ENCODE measurements at regions not wholly inside any gene's neighbourhood (a gene's known extent, or its start where the extent isn't known, plus 50 kb on each side); places are given as distances from the start of the nearest gene placed in this dataset.

DNA sequence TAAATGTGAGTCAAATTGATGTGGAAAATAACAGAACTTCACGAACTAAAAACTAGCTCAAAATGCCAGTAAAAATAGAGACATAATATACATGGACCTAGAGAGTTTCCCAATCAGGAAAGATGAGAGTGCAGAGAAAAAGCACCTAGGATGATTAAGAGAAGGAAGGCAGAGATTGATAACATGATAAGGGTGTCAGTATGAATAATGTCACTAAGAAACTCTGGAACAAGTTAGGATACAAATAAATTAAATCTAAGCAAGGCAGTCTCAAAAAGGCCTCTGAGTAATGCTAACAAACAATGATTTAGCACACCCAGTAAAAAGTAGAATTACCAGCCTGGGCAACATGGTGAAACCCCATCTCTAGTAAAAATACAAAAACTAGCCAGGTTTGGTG lies 304.7 kb upstream of the DPPA4 start:
- Histone ChIP-seq H3K4me3 (no peak overlapping the region), H3K36me3 (no peaks in the 10 kb centered on the region), H3K9me3 (no peaks in the 10 kb centered on the region), H3K27me3 (no peaks in the 10 kb centered on the region), H3K4me1 (no peaks in the 10 kb centered on the region), H3K27ac (no peak overlapping the region)
- TF ChIP-seq, protein P1, sequence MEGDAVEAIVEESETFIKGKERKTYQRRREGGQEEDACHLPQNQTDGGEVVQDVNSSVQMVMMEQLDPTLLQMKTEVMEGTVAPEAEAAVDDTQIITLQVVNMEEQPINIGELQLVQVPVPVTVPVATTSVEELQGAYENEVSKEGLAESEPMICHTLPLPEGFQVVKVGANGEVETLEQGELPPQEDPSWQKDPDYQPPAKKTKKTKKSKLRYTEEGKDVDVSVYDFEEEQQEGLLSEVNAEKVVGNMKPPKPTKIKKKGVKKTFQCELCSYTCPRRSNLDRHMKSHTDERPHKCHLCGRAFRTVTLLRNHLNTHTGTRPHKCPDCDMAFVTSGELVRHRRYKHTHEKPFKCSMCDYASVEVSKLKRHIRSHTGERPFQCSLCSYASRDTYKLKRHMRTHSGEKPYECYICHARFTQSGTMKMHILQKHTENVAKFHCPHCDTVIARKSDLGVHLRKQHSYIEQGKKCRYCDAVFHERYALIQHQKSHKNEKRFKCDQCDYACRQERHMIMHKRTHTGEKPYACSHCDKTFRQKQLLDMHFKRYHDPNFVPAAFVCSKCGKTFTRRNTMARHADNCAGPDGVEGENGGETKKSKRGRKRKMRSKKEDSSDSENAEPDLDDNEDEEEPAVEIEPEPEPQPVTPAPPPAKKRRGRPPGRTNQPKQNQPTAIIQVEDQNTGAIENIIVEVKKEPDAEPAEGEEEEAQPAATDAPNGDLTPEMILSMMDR (IDR thresholded peaks at IDR 0.05), result no peak
- no peak for DNase-seq (ENCODE audit: low spot score in 2 of 2)
- intact Hi-C loops (cut with DNase I), result no loop called here

DNA sequence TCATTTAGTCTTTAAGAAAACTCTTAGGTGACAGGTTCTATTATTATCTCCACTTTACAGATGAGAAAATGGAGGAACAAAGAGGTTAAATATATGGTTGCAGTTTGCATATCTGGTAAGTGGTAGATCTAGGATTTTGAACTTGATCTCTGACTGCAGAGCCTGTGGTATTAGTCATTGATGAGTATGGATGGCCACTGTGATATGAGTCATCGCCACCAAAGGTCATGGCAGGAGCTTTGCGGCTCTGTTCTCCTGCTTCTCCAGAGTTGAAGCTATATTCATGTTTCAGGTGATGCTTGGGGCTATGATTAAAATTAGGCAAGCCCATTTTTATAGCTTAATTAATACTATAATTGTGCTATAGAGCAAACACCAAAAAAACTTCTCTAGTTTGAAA lies 306.2 kb upstream of the DPPA4 start:
- TF ChIP-seq, protein P1 (IDR thresholded peaks at IDR 0.05), result no peak
- H3K27ac ChIP-seq, result no peak overlapping the region
- no peak overlapping the region for H3K4me3 ChIP-seq
- no peak for DNase-seq (ENCODE audit: low spot score in 2 of 2)
- H3K4me1 ChIP-seq, result no peaks in the 10 kb centered on the region
- no peaks in the 10 kb centered on the region for H3K36me3 ChIP-seq
- no peaks in the 10 kb centered on the region for H3K9me3 ChIP-seq
- no peaks in the 10 kb centered on the region for H3K27me3 ChIP-seq
- intact Hi-C loops (cut with DNase I), result no loop called here

DNA sequence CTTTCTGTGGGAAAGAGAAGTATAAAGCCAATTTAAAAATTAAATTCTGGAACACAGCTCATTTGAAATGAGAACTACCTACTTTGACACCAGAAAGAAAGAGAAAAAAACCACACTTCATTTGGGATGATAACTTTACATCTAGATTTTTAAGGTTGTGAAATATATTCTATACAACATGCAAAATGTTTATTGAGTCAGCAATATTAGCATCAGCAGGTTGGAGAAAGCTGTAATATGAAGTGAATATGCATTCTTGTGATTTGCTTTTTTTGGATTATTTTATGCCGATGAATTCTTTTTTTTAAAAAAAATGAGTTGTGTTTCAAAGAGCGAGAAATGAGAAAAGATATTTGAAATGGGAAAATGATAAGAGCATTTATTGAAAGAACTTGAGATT lies 307.0 kb upstream of the DPPA4 start:
- Histone ChIP-seq H3K27ac (no peak overlapping the region), H3K4me3 (no peak overlapping the region), H3K4me1 (no peaks in the 10 kb centered on the region), H3K36me3 (no peaks in the 10 kb centered on the region), H3K27me3 (no peaks in the 10 kb centered on the region), H3K9me3 (no peaks in the 10 kb centered on the region)
- TF ChIP-seq, protein P1 (IDR thresholded peaks at IDR 0.05), result no peak
- no peak for DNase-seq (ENCODE audit: low spot score in 2 of 2)
- intact Hi-C loops (cut with DNase I), result no loop called here

DNA sequence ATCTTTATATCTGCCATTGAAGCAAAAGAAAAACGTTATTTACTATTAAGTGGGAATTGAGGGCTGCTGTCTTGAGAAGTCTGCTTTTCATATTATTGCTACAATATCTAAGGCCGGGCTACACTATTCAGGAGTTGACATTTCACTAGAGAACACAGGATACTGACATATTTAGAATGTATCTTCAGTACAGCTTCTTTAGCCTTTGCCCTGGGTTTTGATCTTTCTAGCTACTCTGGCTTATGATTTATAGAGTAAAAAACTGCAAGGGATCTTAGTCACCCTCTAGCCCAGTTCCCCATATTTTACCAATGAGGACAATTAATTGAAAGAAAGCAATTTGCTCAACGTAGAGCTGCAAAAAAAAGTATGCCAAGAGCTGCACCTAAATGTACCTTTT lies 307.4 kb upstream of the DPPA4 start:
- H3K9me3 ChIP-seq, result no peaks in the 10 kb centered on the region
- intact Hi-C loops (cut with DNase I), result no loop called here
- no peaks in the 10 kb centered on the region for H3K27me3 ChIP-seq
- H3K27ac ChIP-seq, result no peak overlapping the region
- no peak overlapping the region for H3K4me3 ChIP-seq
- DNase-seq (ENCODE audit: low spot score in 2 of 2), result no peak
- TF ChIP-seq, protein P1 (IDR thresholded peaks at IDR 0.05), result no peak
- H3K36me3 ChIP-seq, result no peaks in the 10 kb centered on the region
- no peaks in the 10 kb centered on the region for H3K4me1 ChIP-seq

DNA sequence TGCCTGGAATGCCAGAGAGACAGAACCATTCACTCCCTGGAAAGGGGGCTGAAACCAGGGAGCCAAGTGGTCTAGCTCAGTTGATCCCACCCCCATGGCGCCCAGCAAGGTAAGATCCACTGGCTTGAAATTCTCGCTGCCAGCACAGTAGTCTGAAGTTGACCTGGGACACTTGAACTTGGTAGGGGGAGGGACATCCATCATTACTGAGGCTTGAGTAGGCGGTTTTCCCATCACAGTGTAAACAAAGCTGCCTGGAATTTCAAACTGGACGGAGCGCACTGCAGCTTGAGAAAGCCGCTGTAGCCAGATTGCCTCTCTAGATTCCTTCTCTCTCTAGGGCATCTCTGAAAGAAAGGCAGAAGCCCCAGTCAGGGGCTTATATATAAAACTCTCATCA lies 310.7 kb upstream of the DPPA4 start:
- no peak overlapping the region for H3K4me3 ChIP-seq
- TF ChIP-seq, protein P1 (IDR thresholded peaks at IDR 0.05), result no peak

DNA sequence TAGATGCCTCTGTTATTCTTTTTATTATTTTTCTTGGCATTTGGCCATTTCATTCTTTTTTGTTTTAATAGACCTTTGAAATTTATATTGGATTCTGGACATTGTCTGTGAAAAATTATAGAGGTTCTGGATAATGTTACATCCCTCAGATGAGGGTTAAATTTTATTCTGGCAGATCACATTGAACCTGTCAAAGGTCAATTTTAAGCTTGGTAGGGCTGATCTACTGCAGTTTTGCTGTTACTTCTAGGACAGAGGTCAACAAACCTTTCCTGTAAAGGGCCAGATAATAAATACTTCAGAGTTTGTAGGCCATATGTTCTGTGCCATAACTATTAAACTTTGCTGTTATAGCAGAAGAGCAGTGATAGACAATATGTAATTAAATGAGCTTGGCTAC lies 318.9 kb upstream of the DPPA4 start:
- intact Hi-C loops (cut with DNase I), result no loop called here

More for the DNA sequence above, 310.7 kb upstream of the DPPA4 start:
- no peak overlapping the region for H3K27ac ChIP-seq
- DNase-seq (ENCODE audit: low spot score in 2 of 2), result no peak
- no peaks in the 10 kb centered on the region for H3K4me1 ChIP-seq
- intact Hi-C loops (cut with DNase I), result no loop called here
- no peaks in the 10 kb centered on the region for H3K27me3 ChIP-seq
- H3K36me3 ChIP-seq, result no peaks in the 10 kb centered on the region
- H3K9me3 ChIP-seq, result peaks cover 0 to 7% of the 10 kb centered on the region in 2 donors

More for the DNA sequence above, 318.9 kb upstream of the DPPA4 start:
- no peak overlapping the region for H3K27ac ChIP-seq
- TF ChIP-seq, protein P1 (IDR thresholded peaks at IDR 0.05), result no peak
- no peaks in the 10 kb centered on the region for H3K36me3 ChIP-seq
- no peak for DNase-seq (ENCODE audit: low spot score in 2 of 2)
- no peaks in the 10 kb centered on the region for H3K4me1 ChIP-seq
- no peak overlapping the region for H3K4me3 ChIP-seq
- H3K9me3 ChIP-seq, result peaks cover 0 to 7% of the 10 kb centered on the region in 2 donors
- no peaks in the 10 kb centered on the region for H3K27me3 ChIP-seq
